GM18907 (cell line): ENCODE measurements at regions not wholly inside any gene's neighbourhood (a gene's known extent, or its start where the extent isn't known, plus 50 kb on each side); places are given as distances from the start of the nearest gene placed in this dataset.
"Not testable (repeated sequence)": the region's sequence is repeated elsewhere in the genome, so short reads cannot be mapped to it uniquely, and the experiment has no call there.

ENCODE experiments used
- ATAC-seq: cut with Tn5 transposase; IDR thresholded peaks from one replicate; pipeline ENCODE4 v1.9.1; 2021; ENCODE audit warnings: mild to moderate bottlenecking, moderate library complexity; ENCODE audit not compliant: unreplicated experiment

- ATAC-seq, result no peak
Observed at GRCh38 chr2:14967729-14968128, 335.2 kb downstream of the LRATD1 start.

- no peak for ATAC-seq
Observed at GRCh38 chr2:14975381-14975780, 342.9 kb downstream of the LRATD1 start.

GRCh38 chr2:14977021-14977420, 344.5 kb downstream of the LRATD1 start:
- ATAC-seq, result no peak

- ATAC-seq, result no peak
Observed at GRCh38 chr2:14978845-14979244, 346.3 kb downstream of the LRATD1 start.

DNA sequence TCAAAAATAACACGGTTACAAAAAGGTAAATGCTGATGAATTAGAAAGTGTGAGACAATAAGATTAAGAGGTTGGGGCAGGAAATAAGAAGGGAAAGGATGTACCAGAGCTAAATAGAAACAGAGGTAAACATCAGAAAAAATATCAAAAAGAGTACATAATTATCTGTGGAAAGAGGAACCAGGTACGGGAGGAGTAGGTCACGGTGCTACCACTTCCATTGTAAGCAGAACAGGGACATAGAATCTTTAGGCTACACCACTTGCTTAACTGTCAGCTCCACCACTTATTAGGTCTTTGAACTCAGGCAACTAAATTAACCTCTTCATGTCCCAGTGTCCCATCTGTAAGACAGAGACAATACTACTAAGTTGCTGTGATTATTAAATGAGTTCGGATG, 350.3 kb downstream of the LRATD1 start:
- ATAC-seq, result no peak

- ATAC-seq, result no peak
Observed at GRCh38 chr2:14988600-14988999, 356.1 kb downstream of the LRATD1 start.

GRCh38 chr2:14991723-14992122, 359.2 kb downstream of the LRATD1 start:
- no peak for ATAC-seq

DNA sequence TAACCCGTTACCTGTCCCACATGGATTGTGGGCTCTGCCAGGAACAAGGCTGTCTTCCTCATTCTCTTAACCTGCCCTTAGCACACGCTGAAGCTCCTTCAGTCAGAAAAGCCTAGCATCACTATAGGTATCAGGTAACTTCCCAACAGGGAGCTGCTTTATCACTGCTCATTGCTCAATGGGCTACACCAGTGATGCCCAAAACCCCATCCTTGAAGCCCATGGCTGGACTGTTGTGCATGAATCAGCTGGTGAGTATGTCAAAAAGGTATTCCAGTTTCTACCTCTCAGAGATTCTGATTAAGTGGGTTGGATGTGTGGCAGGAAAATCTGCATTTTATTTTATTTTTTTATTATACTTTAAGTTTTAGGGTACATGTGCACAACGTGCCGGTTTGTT, 362.2 kb downstream of the LRATD1 start:
- no peak for ATAC-seq

GRCh38 chr2:14996351-14997014, 364.0 kb downstream of the LRATD1 start:
- no peak for ATAC-seq

DNA sequence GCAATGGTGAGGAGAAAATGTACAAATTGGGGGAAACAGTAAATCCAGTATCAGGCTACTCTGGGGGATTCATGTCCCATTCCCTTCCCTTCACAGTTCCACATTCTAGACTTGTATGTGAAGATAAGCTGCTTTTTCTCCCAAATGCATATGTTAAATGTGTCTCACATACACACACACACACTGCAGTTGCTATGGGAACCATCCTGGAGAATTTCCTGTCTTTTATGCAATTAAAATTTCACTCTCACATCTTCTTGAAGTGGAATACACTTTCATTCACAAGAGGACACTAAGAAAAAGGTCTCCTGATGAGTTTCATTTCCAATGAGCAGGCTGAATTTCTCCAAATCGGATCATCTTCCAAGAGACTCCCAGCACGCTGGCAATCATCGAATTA, 366.0 kb downstream of the LRATD1 start:
- no peak for ATAC-seq

GRCh38 chr2:14999114-14999661, 366.7 kb downstream of the LRATD1 start:
- ATAC-seq, result no peak

DNA sequence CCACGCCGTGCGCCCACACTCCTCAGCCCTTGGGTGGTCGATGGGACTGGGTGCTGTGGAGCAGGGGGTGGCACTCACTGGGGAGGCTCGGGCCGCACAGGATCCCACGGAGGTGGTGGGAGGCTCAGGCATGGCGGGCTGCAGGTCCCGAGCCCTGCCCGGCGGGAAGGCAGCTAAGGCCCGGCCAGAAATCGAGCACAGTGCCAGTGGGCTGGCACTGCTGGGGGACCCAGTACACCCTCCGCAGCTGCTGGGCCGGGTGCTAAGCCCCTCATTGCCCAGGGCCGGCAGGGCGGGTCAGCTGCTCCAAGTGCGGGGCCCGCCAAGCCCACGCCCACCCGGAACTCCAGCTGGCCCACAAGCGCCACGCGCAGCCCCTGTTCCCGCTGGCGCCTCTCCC, 370.0 kb downstream of the LRATD1 start:
- ATAC-seq, result not testable (repeated sequence)

DNA sequence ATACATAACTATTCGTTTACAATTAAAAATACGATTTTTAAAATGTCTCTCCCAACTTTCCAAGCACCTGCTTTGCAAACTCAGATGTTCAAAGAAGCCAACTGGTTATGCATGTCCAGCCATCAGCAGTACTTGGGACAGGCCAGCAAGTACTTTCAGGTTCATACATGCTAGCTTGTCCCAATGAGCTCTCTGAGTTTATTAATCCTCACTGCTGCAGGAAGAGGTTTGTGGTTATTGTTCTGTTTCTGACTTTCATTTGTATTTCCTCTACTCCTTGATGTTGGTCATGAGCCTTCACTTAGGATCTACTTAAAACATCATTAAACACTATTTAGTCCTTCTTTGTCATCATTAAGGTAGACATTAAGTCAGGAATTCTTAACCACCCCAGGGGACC, 374.1 kb downstream of the LRATD1 start:
- ATAC-seq, result peak; percentile 87

DNA sequence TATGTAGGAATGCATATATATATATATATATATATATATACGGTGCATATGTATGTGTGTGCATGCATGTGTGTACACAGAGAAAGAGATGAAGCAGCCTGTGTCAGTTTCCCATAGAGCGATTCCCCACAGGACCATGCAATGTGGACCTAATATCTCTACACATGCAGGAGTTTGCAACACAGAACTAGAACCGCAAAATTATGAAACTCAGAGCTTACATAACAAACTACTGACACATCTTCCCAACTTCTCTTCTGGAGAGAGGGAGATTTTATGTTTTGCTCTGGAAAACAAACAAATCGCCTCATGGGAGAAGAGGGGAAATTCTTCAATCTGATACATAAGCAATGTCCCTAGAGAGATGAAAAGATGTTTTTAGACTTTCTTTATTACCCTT, 377.2 kb downstream of the LRATD1 start:
- ATAC-seq, result no peak

DNA sequence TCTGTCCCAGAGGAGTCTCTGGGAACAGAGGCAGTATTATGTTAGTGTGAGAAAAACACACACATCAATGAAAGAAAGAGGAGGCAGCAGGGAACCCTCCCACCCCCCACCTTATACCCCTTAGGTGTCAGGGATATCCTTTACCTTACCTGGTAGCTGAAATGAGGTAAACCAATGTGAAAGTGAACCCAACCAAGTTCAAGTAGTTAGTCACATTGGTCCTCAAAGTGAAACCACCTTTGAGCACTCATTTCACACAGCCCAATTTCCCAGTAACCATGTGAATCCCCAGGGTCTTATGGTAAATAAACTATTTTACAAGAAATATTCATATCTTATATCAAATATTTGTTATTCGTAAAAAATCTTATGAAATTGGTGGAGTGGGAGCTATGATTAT, 377.8 kb downstream of the LRATD1 start:
- ATAC-seq, result peak; percentile 71

DNA sequence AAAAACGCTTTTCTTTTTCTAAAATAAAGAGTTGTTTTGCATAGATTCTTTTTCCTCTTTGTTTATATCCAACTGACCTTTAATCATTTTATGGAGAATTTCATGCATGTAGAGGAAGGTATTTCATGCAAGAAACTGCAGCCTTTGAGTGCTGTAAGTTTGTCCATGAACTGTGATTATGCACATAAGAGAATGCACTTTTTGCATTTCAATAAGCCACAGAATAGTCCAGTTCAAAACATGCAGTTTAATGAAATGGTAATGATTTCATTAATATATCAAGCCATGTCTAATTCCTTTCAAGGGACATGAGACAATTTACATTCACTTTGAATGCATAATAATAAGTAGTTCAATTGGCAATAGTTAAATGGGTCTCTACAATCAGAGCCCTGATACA, 386.3 kb downstream of the LRATD1 start:
- ATAC-seq, result no peak

DNA sequence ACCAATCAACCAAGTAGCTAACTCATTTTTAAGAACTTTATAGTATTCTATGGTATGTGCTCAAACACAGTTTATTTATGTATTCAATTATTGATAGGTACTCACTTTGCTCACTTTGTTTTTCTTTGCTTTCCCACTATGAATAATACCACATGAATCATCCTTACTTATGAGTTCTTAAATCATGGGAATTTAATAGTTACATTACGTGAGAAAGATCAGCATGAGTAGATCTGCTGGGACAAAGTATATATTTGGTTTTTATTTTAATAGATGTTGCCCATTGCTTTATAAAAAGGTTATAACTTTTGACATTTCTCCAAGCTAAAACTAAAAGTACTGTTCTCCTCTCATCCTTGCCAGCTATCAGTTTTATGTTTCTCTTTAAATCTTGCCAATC, 390.7 kb downstream of the LRATD1 start:
- ATAC-seq, result no peak

- ATAC-seq, result no peak
Observed at GRCh38 chr2:15028406-15028805, 395.9 kb downstream of the LRATD1 start.

- ATAC-seq, result peak; percentile 99
Observed at GRCh38 chr2:15031745-15032240, 399.3 kb downstream of the LRATD1 start.

DNA sequence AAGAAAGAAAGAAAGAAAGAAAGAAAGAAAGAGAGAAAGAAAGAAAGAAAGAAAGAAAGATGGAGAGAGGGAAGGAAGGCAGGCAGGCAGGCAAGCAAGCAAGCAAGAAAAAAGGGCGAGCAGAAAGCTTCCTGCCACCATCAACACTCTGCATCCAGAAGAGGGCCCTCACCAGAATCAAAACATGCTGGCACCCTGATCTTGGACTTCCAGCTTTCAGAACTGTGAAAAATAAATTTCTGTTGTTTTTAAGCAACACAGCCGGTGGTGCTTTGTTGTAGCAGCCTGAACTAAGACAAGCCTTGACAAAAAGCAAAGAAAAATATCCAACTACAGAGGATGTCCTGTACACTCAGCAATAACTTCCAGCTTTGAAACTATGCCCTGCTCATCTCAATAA, 401.7 kb downstream of the LRATD1 start:
- no peak for ATAC-seq

DNA sequence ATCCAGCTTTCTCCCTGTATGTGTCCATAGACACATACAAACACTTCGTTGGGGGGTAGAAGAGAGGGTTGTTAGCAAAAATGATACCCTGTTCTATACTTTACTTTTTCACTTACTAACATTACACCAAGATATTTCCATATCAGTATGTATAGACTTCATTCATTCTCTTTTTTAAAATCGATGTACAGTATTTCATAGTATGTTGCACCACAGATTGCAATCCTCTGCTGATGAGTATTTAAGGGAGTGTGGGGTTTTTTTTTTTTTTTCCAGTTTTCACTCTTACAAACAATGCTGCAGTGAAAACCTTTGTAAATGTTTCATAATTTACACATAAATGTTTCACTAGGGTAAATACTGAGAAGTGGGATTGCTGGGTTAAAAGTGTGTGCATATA, 402.3 kb downstream of the LRATD1 start:
- no peak for ATAC-seq

GRCh38 chr2:15038366-15039364, 406.1 kb downstream of the LRATD1 start:
- no peak for ATAC-seq
